HG02610 (cell line): ENCODE measurements at regions not wholly inside any gene's neighbourhood (a gene's known extent, or its start where the extent isn't known, plus 50 kb on each side); places are given as distances from the start of the nearest gene placed in this dataset.

ENCODE experiments used
- ATAC-seq: cut with Tn5 transposase; IDR thresholded peaks from one replicate; pipeline ENCODE4 v1.9.1; 2021; ENCODE audit warnings: mild to moderate bottlenecking, moderate library complexity; ENCODE audit not compliant: unreplicated experiment

DNA sequence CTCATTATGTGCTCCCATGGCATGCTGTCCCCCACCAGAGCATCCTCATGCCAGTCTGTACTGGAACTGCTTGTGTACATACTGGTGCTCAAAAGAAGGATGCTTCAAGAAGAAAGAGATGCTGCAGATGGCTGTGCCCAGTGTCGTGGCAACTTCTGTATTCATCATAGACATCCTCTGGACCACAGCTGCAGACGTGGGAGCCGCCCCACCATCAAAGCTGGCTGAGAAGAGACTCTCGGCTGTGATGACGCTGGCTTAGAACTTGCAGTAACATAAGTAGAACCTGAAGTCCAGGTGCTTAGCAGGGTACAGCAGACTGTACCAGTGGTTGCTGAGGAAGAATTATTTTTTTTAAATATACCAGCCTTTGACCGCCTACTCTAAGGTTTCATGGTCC, 112.6 kb upstream of the ARHGAP5 start:
- ATAC-seq, result no peak

DNA sequence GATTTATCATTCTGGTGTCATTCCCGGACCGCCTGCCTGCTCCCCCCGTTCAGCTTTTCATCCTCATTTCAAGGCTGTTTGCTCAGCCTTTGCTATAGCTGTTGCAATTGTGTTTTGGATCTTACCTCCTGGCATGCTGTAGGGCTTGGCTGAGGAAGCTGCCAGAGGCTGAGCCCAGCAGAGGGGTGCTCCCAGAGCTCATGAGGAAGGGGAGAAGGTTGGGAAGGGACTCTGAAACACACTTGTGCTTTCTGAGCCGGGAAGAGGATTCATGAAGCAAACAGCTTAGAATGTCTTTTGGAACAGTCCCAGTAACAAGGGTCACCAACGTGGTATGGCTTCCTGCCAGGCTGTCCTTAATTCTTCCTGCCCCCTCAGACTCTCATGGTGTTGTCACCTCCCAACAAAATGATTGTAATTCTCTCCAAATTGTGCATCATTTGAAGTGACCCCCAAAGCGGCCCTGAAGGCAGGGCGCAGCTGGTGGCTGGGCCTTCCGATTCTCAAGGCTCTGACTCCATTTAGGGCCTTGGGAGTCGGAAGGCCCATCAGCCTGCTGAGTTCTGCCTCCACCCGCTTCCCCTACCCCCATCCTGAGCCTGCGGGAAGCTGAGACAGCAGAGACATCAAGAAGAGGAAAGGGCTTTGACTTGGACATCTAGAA, 111.9 kb upstream of the ARHGAP5 start:
- ATAC-seq, result no peak

DNA sequence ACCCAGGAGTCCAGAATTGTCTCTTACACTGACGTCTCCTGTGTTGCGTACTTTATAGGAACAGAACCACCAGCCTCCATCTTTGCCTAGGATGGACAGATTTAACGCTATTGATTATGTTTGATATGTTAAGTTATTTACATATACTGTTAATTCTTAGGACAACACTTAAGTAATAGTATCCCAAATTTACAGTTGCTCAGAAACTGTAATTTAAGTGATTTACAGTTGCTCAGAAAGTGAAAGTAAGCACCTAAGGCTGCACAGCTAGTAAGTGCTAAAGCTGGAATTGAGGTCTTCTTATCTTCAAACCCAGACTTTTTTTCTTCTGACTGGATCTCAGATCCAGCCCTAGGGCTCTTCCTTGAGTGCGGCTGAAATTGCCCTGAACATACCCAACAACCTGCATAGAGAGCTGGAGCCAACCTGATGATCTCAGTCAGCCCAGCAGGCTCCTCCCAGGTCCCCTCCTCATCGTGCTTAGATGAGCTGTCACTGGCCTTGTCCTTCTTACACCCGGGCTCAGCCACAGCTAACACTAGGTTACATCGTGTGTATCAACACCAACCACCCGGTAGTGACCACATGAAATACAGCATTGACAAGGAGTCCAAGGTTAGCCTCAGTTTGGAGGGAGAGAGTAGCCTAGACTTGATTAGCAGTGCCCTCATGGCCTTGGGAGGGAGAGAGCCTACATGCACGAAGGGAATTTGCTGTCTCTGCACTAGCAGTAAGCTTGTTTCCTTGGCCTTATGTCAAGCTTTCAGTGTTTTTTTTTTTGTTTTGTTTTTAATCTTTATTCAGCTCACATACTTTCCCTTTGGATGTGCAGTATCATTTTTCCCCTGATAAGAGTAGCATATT, 111.1 kb upstream of the ARHGAP5 start:
- ATAC-seq, result no peak

DNA sequence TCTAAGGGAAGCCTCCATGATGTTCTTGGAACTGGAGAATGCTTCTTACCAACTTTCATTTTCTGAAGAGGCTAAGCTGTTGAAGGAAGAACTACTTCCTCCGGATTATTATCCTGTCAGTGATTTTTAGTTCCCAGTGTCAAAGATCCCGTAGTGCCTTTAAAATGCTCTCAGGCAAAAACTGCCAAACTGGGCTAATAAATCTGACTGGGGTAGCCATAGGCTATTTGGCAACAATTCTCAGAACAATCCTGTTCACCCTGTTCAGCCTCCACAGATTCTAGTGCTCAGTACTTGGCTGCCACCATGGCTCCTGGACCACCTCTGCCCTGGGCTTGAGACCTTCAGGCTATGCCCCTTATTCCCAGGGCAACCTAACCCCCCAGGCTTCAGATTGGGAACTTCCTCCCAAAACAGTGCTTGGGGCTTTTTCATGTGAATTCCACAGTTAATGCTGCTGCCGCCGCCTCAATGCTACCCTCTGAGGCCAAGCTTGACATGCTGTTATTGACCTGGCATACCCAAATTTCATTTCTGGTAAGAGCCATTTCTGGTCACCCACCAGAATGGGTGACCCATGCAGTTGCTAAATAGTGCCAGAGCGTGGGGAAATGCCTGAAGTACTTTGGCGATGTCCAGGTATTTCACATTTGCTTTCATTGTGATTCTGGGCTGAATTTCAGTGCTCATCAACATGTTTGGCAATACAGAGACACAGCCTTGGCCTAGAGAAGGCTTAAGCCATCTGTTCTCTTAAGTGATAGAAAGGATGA, 110.0 kb upstream of the ARHGAP5 start:
- ATAC-seq, result no peak

- no peak for ATAC-seq
Observed at GRCh38 chr14:31967669-31967975, 109.5 kb upstream of the ARHGAP5 start.

- ATAC-seq, result no peak
Observed at GRCh38 chr14:31968107-31968810, 108.8 kb upstream of the ARHGAP5 start.

DNA sequence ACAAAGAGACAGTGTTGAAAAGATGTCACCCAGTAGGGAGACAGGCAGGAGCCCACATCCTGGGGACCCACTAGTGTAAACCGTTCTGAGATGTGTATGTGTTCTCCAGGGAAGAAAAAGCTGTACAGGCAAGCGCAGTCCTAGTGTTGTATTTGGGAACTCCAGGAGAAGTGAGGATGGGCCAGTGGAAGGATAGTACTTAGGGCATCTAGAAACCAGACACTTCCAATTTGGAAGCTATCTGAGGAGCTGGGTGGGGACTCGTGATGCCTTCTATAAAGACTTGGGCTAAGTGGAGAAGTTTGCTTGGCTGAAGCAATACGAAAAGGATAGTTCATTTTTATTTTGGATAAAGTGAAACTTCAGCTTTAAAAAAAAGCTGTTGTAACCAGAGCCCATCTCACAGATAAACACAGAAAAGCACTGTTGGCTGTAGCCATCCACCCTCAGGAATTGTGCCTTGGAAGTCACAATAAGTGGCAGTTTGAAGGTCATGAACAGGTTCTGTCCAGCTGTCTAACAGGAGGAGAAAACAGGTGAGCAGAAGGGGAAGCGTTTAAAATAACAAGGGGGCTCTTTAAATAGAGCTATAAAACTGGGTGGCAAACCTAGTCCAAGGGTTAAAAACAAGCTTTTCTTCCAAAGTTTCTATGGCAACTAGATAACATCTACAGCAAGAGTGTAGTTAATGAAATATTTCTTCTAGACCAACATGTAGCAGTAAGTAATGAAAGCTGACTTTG, 108.0 kb upstream of the ARHGAP5 start:
- ATAC-seq, result no peak

GRCh38 chr14:31969699-31970240, 107.3 kb upstream of the ARHGAP5 start:
- no peak for ATAC-seq

DNA sequence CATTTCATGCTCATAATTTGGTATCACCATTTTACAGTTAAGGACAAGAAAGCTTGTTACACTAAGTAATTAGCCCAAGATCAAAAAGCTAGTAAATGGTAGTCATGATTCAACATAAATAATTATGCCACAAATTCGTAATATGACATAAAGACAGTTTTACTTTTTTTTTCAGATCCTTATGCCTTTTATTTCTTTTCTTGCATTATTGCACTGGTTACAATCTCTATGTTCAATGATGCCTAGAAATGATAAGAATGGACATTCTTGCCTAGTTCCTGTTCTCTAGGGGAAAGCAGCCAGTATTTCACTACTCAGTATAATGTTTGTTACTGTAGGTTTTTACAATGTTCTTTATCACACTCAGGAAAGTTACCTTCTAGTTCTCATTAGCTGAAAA, 106.4 kb upstream of the ARHGAP5 start:
- ATAC-seq, result no peak

DNA sequence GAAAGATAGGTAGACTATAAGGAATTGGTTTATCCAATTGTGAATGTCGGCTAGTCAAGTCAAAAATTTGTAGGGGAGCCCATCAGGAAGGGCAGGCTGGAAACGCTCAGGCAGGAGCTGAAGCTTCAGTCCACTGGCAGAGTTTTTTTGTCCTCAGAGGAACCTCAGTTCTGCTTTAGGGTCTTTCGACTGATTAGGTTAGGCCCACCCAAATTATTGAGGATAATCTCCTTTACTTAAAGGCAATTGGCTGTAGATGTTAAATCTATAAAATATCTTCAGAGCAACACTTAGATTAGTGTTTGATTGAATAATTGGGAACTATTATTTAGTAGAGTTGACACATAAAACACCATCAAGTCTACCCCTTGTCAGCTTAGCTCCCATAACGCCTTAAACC, 105.5 kb upstream of the ARHGAP5 start:
- ATAC-seq, result no peak

DNA sequence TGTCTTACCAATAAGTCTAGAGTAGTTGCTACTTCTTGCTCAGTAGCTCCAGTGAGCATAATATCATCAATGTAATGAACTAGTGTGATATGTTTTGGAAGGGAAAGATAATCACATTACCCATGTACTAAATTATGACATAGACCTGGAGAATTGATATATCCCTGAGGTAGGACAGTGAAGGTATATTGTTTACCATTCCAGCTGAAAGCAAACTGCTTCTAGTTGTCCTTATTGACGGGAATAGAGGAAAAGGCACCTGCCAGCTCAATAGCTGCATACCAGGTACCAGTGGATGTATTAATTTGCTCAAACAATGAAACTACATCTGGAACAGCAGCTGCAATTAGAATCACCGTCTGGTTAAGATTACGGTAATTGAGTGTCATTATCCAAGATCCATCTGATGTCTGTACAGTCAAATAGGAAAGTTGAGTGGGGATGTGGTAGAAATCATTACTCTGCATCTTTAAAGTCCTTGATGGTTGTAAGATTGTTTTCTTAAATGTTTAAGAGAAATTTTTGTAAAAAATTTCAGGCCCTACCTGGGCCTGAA, 100.0 kb upstream of the ARHGAP5 start:
- no peak for ATAC-seq

DNA sequence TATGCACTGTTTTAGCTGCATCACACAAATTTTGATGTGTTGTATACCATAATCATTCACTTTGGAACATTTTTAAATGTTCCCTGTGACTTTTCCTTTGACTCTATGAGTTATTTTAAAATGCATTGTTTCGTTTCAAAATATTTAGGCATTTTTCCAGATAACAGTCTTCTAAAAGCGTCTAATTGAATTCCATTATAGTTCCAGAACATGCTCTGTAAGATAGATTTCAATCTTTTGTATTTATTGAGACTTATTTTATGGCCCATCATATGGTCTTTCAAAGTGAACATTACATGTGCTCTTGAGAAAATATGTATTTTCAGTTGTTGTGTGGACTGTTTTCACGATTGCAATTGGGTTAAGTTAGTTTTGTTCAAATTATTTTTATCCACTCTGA, 98.7 kb upstream of the ARHGAP5 start:
- no peak for ATAC-seq

- no peak for ATAC-seq
Observed at GRCh38 chr14:31982642-31983041, 94.5 kb upstream of the ARHGAP5 start.

GRCh38 chr14:31986405-31986804, 90.7 kb upstream of the ARHGAP5 start:
- ATAC-seq, result no peak

- ATAC-seq, result no peak
Observed at GRCh38 chr14:31987721-31988120, 89.4 kb upstream of the ARHGAP5 start.

DNA sequence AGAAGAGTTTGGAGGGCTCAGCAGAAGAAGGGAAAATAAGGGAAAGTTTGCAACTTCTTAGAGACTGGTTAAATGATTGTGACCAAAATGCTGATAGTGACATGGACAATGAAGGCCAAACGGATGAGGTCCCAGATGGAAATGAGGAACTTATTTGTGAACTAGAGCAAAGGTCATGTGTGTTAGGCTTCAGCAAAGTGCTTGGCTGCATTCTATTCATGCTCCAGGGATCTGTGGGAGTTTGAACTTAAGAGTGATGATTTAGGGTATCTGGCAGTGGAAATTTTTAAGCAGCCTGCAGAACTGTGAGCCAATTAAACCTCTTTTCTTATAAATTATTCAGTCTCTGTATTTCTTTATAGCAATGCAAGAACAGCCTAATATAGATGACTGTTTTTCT, 88.9 kb upstream of the ARHGAP5 start:
- no peak for ATAC-seq

DNA sequence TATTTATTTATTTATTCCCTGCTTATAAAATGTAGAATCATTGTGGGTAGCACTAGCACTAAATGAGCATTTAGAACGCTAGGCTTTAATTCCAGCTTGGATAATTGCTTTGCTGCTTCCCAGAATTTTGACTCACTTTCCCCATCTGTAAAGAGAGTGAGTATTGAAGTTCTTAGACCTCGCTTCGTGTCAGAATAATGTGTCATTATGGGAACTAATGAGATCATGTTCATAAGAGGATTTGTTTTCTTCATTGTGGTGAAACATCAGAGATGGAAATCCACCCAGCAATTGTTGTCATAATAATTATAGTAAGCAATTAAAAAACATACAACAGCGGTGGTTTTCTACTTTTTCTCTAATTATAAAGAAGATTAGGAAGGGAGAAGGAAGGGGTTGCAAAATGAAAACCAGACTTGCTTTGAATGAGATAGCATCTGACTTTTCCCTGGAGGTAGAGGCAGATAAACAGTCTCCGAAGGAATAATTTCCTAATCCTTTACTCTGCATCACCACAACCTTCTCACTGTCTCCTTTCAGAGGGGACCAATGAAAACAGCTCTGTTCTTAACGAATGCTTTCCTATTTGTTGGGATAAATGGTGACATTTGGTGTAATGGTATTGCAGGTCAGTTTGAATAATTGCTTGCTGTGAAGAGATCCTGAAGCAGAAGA, 86.8 kb upstream of the ARHGAP5 start:
- no peak for ATAC-seq

DNA sequence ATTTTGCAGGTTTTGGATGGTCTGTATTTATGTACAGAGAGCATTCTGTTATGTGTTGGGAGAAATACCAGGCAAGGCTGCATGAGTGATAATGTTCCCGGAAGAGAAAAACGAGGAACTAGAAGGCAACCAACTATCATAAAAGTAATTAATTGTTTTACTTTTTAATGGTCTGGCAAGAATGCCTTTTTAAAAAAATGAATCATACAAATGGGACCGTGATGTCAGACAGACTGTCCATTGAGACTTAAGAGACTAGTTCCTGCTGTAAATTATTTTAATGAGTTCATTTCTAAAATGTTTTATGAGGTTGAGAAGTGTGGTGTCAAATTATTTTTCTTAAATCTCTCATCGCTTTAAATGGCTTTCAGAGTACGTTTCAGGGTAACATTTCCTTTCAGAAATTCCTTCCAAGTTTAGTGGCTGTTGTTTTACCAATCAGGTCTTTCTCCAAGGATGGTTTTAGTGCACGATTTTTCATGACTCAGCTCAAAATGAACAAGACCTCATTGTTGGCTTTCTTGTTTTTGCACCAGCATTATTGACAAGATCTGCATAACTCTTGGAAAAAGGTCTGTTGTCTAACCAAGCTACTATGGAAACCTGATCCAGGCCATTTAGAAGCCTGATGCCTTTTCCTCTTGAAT, 86.1 kb upstream of the ARHGAP5 start:
- ATAC-seq, result no peak

DNA sequence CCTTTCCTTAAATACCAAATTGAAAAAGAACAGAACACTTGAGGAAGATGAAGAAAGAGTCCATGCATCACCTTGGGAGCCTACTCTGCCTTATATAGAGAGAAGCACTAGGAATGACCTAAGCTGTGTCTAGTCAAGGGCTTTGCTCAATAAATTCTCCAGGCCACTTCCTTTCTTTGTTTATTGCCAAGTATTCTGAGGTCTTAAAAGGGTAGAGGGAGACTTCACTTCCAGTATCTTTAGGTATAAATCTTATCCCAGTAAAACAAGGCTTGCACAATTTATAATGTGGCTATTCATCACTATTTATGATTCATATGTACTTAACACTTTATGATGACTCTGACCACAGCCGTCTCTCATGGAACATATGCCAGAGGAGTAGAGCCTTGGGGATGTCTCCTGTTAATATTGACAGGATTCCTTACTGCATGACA, 85.1 kb upstream of the ARHGAP5 start:
- no peak for ATAC-seq
